PC-3 (cell line): ENCODE measurements at regions not wholly inside any gene's neighbourhood (a gene's known extent, or its start where the extent isn't known, plus 50 kb on each side); places are given as distances from the start of the nearest gene placed in this dataset.
"Not testable (repeated sequence)": the region's sequence is repeated elsewhere in the genome, so short reads cannot be mapped to it uniquely, and the experiment has no call there.

Experiments
- ATAC-seq: fragments of 200-7000 bp; cut with Tn5 transposase; 2 replicates; pipeline ENCODE4 v1.9.1; 2020; ENCODE audit warnings: mild to moderate bottlenecking, moderate library complexity
- BruUV-seq: library from RNA; stranded (reverse); fragments of 400-500 nt; replicated peaks from 2 replicates; lab custom pipeline; 2021; lab: Mats Ljungman, UMichigan
- CTCF ChIA-PET: fragments of 300-600 bp; sonication (Branson Sonifier 250); formaldehyde crosslinking; loops from one replicate; lab custom pipeline; 2022; ENCODE audit warnings: antibody characterized with exemption; lab: Charles Lee
- POLR2A ChIA-PET: fragments of 300-600 bp; sonication (Branson Sonifier 250); formaldehyde crosslinking; loops from one replicate; lab custom pipeline; 2022; ENCODE audit warnings: antibody characterized with exemption; ENCODE audit not compliant: unreplicated experiment; lab: Charles Lee
- DNase-seq: peaks from one replicate; pipeline ENCODE4 v3.0.0-alpha.2; 2015
- H2AFZ ChIP-seq: fragments of 300-600 bp; sonication (generic); 2 replicates; pipeline ENCODE4 v1.6.0; 2016; ENCODE audit warnings: antibody characterized with exemption, low read length
- H3F3A ChIP-seq: fragments of 300-600 bp; sonication (generic); one replicate; pipeline ENCODE4 v1.6.0; 2017; ENCODE audit warnings: antibody characterized with exemption, low read length, control low read depth, mild to moderate bottlenecking; ENCODE audit not compliant: unreplicated experiment
- H3K27ac ChIP-seq: fragments of 300-600 bp; sonication (generic); 2 replicates; pipeline ENCODE4 v1.5.1; 2016; ENCODE audit warnings: mild to moderate bottlenecking, low read length
- H3K27me3 ChIP-seq: fragments of 300-600 bp; sonication (generic); 2 replicates; pipeline ENCODE4 v1.6.1; 2016; ENCODE audit warnings: low read length, mixed read lengths
- H3K36me3 ChIP-seq: fragments of 300-600 bp; sonication (generic); 2 replicates; pipeline ENCODE4 v1.6.1; 2016; ENCODE audit warnings: low read depth, mixed run types, low read length, mixed read lengths
- H3K4me1 ChIP-seq: fragments of 300-600 bp; sonication (generic); 2 replicates; pipeline ENCODE4 v1.5.1; 2016; ENCODE audit warnings: low read length; ENCODE audit not compliant: insufficient read depth
- H3K4me2 ChIP-seq: fragments of 300-600 bp; sonication (generic); 2 replicates; pipeline ENCODE4 v1.6.0; 2016; ENCODE audit warnings: low read length
- H3K4me3 ChIP-seq: fragments of 300-600 bp; sonication (generic); 2 replicates; pipeline ENCODE4 v1.5.1; 2016; ENCODE audit warnings: mild to moderate bottlenecking, low read length, mixed read lengths
- H3K79me2 ChIP-seq: fragments of 300-600 bp; sonication (generic); 2 replicates; pipeline ENCODE4 v1.6.1; 2017; ENCODE audit warnings: low read length, mixed read lengths
- H3K9ac ChIP-seq: fragments of 300-600 bp; sonication (generic); 2 replicates; pipeline ENCODE4 v1.6.0; 2016; ENCODE audit warnings: mild to moderate bottlenecking, low read length
- H3K9me2 ChIP-seq: fragments of 300-600 bp; sonication (generic); replicated peaks from 2 replicates; pipeline ENCODE4 v1.6.1; 2016; ENCODE audit warnings: mixed run types, low read length, mixed read lengths
- H3K9me3 ChIP-seq: fragments of 300-600 bp; sonication (generic); 2 replicates; pipeline ENCODE4 v1.6.1; 2016; ENCODE audit warnings: low read length, mixed read lengths
- H4K20me1 ChIP-seq: fragments of 300-600 bp; sonication (generic); 2 replicates; pipeline ENCODE4 v1.6.1; 2016; ENCODE audit warnings: low read length, mixed read lengths
- CTCF ChIP-seq: fragments of 300-600 bp; sonication (generic); conservative IDR thresholded peaks from 2 replicates; pipeline ENCODE4 v1.5.1; 2017; ENCODE audit warnings: antibody characterized with exemption, low read depth, mild to moderate bottlenecking, low read length
- intact Hi-C: fragments of 100-400 bp; cut with micrococcal nuclease; formaldehyde crosslinking; loops from 2 replicates; pipeline ENCODE4 v1.9.0; 2023

GRCh38 chr14:19068957-19069356 lies 101.7 kb downstream of the POTEM start:
- H3K4me2 ChIP-seq, H3K9me3 ChIP-seq, ATAC-seq, H3K4me1 ChIP-seq, H3K9ac ChIP-seq, BruUV-seq, H3K9me2 ChIP-seq, CTCF ChIA-PET, H4K20me1 ChIP-seq, H2AFZ ChIP-seq, H3F3A ChIP-seq, intact Hi-C loops, H3K27me3 ChIP-seq, POLR2A ChIA-PET, H3K27ac ChIP-seq, H3K4me3 ChIP-seq, H3K36me3 ChIP-seq, H3K79me2 ChIP-seq, DNase-seq: not testable (repeated sequence)

DNA sequence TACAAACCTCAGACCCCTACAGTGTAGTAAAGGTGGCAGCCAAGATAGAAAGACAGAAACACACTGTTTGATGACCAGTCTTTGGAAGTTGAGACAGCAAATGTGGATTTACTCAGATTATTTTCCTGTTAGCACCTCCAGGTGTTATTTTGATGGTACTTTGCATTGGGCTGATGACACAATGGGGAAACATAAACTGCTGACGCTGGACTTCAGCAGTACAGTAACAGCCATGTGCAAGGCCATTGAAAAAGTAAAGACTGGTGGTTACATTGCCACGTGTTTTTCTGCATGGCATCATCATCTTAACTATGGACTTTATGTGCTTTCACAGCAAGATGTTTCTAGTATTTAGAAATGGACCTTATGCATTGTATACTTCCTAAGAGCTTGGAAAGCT lies 105.3 kb downstream of the POTEM start:
- BruUV-seq, H3K4me1 ChIP-seq, H2AFZ ChIP-seq, H3F3A ChIP-seq, intact Hi-C loops, H3K27me3 ChIP-seq, H3K4me2 ChIP-seq, H3K9ac ChIP-seq, H3K4me3 ChIP-seq, H3K27ac ChIP-seq, H3K79me2 ChIP-seq, H3K9me3 ChIP-seq, DNase-seq, POLR2A ChIA-PET, H3K36me3 ChIP-seq, H3K9me2 ChIP-seq, ATAC-seq, H4K20me1 ChIP-seq, CTCF ChIA-PET: not testable (repeated sequence)

GRCh38 chr14:19088632-19089031 lies 121.4 kb downstream of the POTEM start:
- H4K20me1 ChIP-seq, H3K9me3 ChIP-seq, H3K9me2 ChIP-seq, H3K79me2 ChIP-seq, H3K27me3 ChIP-seq, ATAC-seq, H3K4me1 ChIP-seq, CTCF ChIA-PET, H3K4me3 ChIP-seq, H3K9ac ChIP-seq, H3K27ac ChIP-seq, BruUV-seq, H2AFZ ChIP-seq, POLR2A ChIA-PET, H3F3A ChIP-seq, H3K36me3 ChIP-seq, H3K4me2 ChIP-seq, intact Hi-C loops: not testable (repeated sequence)
- peak; percentile 25; the same call in 1 of the 2 replicates for TF ChIP-seq CTCF
- DNase-seq = peak; percentile 33

GRCh38 chr14:19093227-19093626 lies 126.0 kb downstream of the POTEM start:
- H3K9me3 ChIP-seq, BruUV-seq, H3F3A ChIP-seq, DNase-seq, H3K9me2 ChIP-seq, H3K36me3 ChIP-seq, H3K27me3 ChIP-seq, H3K27ac ChIP-seq, H4K20me1 ChIP-seq, ATAC-seq, H3K79me2 ChIP-seq, H2AFZ ChIP-seq, POLR2A ChIA-PET, intact Hi-C loops, H3K4me3 ChIP-seq, H3K4me2 ChIP-seq, H3K9ac ChIP-seq, CTCF ChIA-PET, H3K4me1 ChIP-seq: not testable (repeated sequence)

DNA sequence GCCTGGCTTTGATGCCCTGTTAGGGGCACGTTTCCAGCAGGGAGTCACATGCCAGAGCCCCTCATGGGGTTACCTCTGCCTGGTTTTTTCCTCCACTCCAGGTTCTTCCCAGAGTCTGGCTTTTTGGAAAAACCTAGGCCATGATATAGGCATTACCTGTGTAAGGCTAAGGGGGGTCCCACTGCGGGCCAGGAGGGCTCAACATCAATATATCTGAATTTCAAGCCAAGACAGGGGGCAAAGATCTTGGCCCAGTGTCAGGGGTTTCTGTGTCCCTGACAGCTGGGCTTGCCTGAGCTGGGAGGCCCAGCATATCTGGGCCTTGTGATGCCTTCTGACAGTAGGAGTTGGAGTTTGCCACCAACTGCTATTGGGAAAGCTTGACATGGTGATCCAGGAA lies 127.5 kb downstream of the POTEM start:
- intact Hi-C loops, H3K4me2 ChIP-seq, H2AFZ ChIP-seq, H3K36me3 ChIP-seq, H3K4me3 ChIP-seq, H3K79me2 ChIP-seq, H3K4me1 ChIP-seq, H4K20me1 ChIP-seq, H3K9me3 ChIP-seq, ATAC-seq, CTCF ChIA-PET, H3K9ac ChIP-seq, H3K9me2 ChIP-seq, POLR2A ChIA-PET, BruUV-seq, H3K27ac ChIP-seq, H3F3A ChIP-seq, H3K27me3 ChIP-seq, DNase-seq: not testable (repeated sequence)

GRCh38 chr14:19095167-19095566 lies 127.9 kb downstream of the POTEM start:
- H3K27me3 ChIP-seq, H3K36me3 ChIP-seq, H3K4me1 ChIP-seq, H2AFZ ChIP-seq, H3F3A ChIP-seq, H3K9me3 ChIP-seq, H3K4me3 ChIP-seq, POLR2A ChIA-PET, CTCF ChIA-PET, H3K4me2 ChIP-seq, intact Hi-C loops, H3K27ac ChIP-seq, DNase-seq, H3K9me2 ChIP-seq, ATAC-seq, BruUV-seq, H3K9ac ChIP-seq, H3K79me2 ChIP-seq, H4K20me1 ChIP-seq: not testable (repeated sequence)
